Gastroesophageal sphincter (tissue), 3 donors: ENCODE measurements at regions not wholly inside any gene's neighbourhood (a gene's known extent, or its start where the extent isn't known, plus 50 kb on each side); places are given as distances from the start of the nearest gene placed in this dataset.

Experiments
- CTCF ChIP-seq, 4 experiments: fragments of 200-600 bp in 2 of 4; fragments of 450-650 bp in 2 of 4; sonication (generic) in 1 of 4; IDR thresholded peaks; one replicate each; pipeline ENCODE4 v1.5.1; 2017 to 2019; ENCODE audit warnings: antibody characterized with exemption in 4 of 4, mild to moderate bottlenecking in 2 of 4, moderate library complexity in 2 of 4
- EP300 ChIP-seq: sonication (generic); formaldehyde crosslinking; IDR thresholded peaks from one replicate; pipeline ENCODE4 v1.6.1; 2017; ENCODE audit warnings: antibody characterized with exemption, mild to moderate bottlenecking
- POLR2A ChIP-seq, 2 donors: fragments of 450-650 bp; IDR thresholded peaks; one replicate each; pipeline ENCODE4 v1.6.1; 2017; ENCODE audit warnings: antibody characterized with exemption in 2 of 2, mild to moderate bottlenecking in 2 of 2, moderate library complexity in 1 of 2
- POLR2AphosphoS5 ChIP-seq: sonication (generic); formaldehyde crosslinking; IDR thresholded peaks from one replicate; pipeline ENCODE4 v1.6.1; 2017; ENCODE audit warnings: antibody characterized with exemption

- no peak for TF ChIP-seq CTCF (IDR thresholded peaks at IDR 0.05)
- TF ChIP-seq POLR2A (IDR thresholded peaks at IDR 0.05) = no peak
- no peak for TF ChIP-seq POLR2AphosphoS5
- TF ChIP-seq EP300 = no peak
Observed at GRCh38 chr12:77535734-77536133, 295.0 kb upstream of the NAV3 start.
